SK-N-SH (cell line): ENCODE measurements at regions not wholly inside any gene's neighbourhood (a gene's known extent, or its start where the extent isn't known, plus 50 kb on each side); places are given as distances from the start of the nearest gene placed in this dataset.

ENCODE experiments used
- EP300 ChIP-seq, 2 experiments: IDR thresholded peaks; 2 replicates each; pipeline versions ENCODE4 v1.4.0 to v1.6.1; 2012; ENCODE audit warnings: borderline replicate concordance in 1 of 2, low read depth in 1 of 2, low read length in 1 of 2
- EZH2phosphoT487 ChIP-seq: fragments of 200-600 bp; sonication (generic); IDR thresholded peaks from 2 replicates; pipeline ENCODE4 v1.6.1; 2017; ENCODE audit warnings: low read depth, mixed run types, mild to moderate bottlenecking, antibody characterized with exemption, moderate library complexity, borderline replicate concordance
- MXI1 ChIP-seq: IDR thresholded peaks from 2 replicates; pipeline ENCODE4 v1.6.1; 2012; ENCODE audit warnings: mild to moderate bottlenecking, low read depth, low read length, improper control_type of control experiment
- NFIC ChIP-seq: IDR thresholded peaks from 2 replicates; pipeline ENCODE4 v1.4.0; 2012; ENCODE audit warnings: borderline replicate concordance
- NRF1 ChIP-seq: IDR thresholded peaks from 2 replicates; pipeline ENCODE4 v1.6.1; 2012; ENCODE audit warnings: low read depth, mild to moderate bottlenecking, low read length
- POLR2AphosphoS5 ChIP-seq: IDR thresholded peaks from 2 replicates; pipeline ENCODE4 v1.6.1; 2012; ENCODE audit warnings: low read depth, low read length
- RAD21 ChIP-seq: IDR thresholded peaks from 2 replicates; pipeline ENCODE4 v1.6.1; 2012; ENCODE audit warnings: mild to moderate bottlenecking, low read length
- SIN3A ChIP-seq: IDR thresholded peaks from 2 replicates; pipeline ENCODE4 v1.6.1; 2012; ENCODE audit warnings: low read depth, mild to moderate bottlenecking, low read length, moderate library complexity, borderline replicate concordance
- SMC3 ChIP-seq: IDR thresholded peaks from 2 replicates; pipeline ENCODE4 v1.6.1; 2012; ENCODE audit warnings: low read depth, low read length, improper control_type of control experiment
- TAF1 ChIP-seq: IDR thresholded peaks from 2 replicates; pipeline ENCODE4 v1.6.1; 2012; ENCODE audit warnings: low read depth, mild to moderate bottlenecking, low read length, moderate library complexity, borderline replicate concordance
- TF ChIP-seq, protein P1 (sequence below): IDR thresholded peaks from 2 replicates; pipeline ENCODE4 v1.4.0; 2012; ENCODE audit warnings: low read depth
- TF ChIP-seq, protein P2 (sequence below): fragments of 200-600 bp; sonication (generic); IDR thresholded peaks from 2 replicates; pipeline ENCODE4 v1.6.1; 2017; ENCODE audit warnings: antibody characterized with exemption, mild to moderate bottlenecking, moderate library complexity
- TF ChIP-seq, protein P3 (sequence below): IDR thresholded peaks from 2 replicates; pipeline ENCODE4 v1.6.1; 2012; ENCODE audit warnings: mild to moderate bottlenecking, low read depth, low read length, moderate library complexity

DNA sequence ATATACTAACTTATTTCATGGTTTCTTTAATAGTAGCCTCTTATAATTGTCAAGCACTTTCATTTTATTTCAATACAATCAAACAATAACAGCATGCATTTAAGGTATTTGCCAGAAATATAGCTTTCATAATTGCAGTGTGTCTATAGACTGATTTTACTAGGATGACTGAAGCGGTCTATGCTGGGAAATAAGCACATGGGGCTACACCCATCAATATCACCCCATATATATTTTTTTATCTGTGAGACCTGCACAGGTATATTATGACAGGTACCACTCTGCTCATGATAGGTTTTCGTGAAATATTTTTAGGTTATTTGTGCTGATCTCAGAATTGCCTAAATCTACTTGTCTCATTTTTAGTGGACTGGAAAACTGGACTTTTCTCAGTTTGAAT lies 229.1 kb upstream of the PITX2 start:
- TF ChIP-seq, protein P1, sequence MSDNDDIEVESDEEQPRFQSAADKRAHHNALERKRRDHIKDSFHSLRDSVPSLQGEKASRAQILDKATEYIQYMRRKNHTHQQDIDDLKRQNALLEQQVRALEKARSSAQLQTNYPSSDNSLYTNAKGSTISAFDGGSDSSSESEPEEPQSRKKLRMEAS, result no peak
- TF ChIP-seq, protein P2, sequence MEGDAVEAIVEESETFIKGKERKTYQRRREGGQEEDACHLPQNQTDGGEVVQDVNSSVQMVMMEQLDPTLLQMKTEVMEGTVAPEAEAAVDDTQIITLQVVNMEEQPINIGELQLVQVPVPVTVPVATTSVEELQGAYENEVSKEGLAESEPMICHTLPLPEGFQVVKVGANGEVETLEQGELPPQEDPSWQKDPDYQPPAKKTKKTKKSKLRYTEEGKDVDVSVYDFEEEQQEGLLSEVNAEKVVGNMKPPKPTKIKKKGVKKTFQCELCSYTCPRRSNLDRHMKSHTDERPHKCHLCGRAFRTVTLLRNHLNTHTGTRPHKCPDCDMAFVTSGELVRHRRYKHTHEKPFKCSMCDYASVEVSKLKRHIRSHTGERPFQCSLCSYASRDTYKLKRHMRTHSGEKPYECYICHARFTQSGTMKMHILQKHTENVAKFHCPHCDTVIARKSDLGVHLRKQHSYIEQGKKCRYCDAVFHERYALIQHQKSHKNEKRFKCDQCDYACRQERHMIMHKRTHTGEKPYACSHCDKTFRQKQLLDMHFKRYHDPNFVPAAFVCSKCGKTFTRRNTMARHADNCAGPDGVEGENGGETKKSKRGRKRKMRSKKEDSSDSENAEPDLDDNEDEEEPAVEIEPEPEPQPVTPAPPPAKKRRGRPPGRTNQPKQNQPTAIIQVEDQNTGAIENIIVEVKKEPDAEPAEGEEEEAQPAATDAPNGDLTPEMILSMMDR, result no peak
- TF ChIP-seq NRF1 (no peak), NFIC (no peak), POLR2AphosphoS5 (no peak), SMC3 (no peak), TAF1 (no peak), MXI1 (no peak), RAD21 (no peak), EZH2phosphoT487 (no peak), EP300 (IDR thresholded peaks at IDR 0.05; ENCODE audit: borderline replicate concordance in 1 of 2, low read depth in 1 of 2, low read length in 1 of 2) (no peak), SIN3A (no peak)
- TF ChIP-seq, protein P3, sequence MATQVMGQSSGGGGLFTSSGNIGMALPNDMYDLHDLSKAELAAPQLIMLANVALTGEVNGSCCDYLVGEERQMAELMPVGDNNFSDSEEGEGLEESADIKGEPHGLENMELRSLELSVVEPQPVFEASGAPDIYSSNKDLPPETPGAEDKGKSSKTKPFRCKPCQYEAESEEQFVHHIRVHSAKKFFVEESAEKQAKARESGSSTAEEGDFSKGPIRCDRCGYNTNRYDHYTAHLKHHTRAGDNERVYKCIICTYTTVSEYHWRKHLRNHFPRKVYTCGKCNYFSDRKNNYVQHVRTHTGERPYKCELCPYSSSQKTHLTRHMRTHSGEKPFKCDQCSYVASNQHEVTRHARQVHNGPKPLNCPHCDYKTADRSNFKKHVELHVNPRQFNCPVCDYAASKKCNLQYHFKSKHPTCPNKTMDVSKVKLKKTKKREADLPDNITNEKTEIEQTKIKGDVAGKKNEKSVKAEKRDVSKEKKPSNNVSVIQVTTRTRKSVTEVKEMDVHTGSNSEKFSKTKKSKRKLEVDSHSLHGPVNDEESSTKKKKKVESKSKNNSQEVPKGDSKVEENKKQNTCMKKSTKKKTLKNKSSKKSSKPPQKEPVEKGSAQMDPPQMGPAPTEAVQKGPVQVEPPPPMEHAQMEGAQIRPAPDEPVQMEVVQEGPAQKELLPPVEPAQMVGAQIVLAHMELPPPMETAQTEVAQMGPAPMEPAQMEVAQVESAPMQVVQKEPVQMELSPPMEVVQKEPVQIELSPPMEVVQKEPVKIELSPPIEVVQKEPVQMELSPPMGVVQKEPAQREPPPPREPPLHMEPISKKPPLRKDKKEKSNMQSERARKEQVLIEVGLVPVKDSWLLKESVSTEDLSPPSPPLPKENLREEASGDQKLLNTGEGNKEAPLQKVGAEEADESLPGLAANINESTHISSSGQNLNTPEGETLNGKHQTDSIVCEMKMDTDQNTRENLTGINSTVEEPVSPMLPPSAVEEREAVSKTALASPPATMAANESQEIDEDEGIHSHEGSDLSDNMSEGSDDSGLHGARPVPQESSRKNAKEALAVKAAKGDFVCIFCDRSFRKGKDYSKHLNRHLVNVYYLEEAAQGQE, result no peak
